K562 (cell line): ENCODE measurements at regions not wholly inside any gene's neighbourhood (a gene's known extent, or its start where the extent isn't known, plus 50 kb on each side); places are given as distances from the start of the nearest gene placed in this dataset.

Source experiments
- ATAC-seq: fragments of 200-7000 bp; cut with Tn5 transposase; 3 replicates; pipeline ENCODE4 v1.9.1; 2020; ENCODE audit warnings: moderate library complexity
- BruUV-seq: library from RNA; stranded (reverse); fragments of 400-500 nt; replicated peaks from 2 replicates; lab custom pipeline; 2021; lab: Mats Ljungman, UMichigan
- CTCF ChIA-PET: fragments of 300-600 bp; formaldehyde crosslinking; extraction: SDS; loops from one replicate; lab custom pipeline; 2021; ENCODE audit warnings: low intra/inter-chr PET ratio; lab: Yijun Ruan, JAX
- POLR2A ChIA-PET: fragments of 300-600, 350-650 bp; sonication (Branson Sonifier 250); formaldehyde crosslinking; extraction: SDS; loops from one replicate; lab custom pipeline; 2021; ENCODE audit warnings: antibody characterized with exemption, inconsistent platforms; lab: Yijun Ruan, JAX
- DNase-seq, 4 experiments: peaks; one replicate each; pipeline versions ENCODE4 v3.0.0 to v3.0.0-alpha.2; 2011 to 2018; ENCODE audit warnings: low spot score in 3 of 4, mixed read lengths in 3 of 4; ENCODE audit errors: extremely low read depth in 1 of 4
- FAIRE-seq: peaks from 2 replicates; lab custom pipeline; 2011; peaks lifted over from hg19 to GRCh38; lab: Jason Lieb, UNC
- H2AFZ ChIP-seq: 2 replicates; pipeline ENCODE4 v1.6.0; 2011; ENCODE audit warnings: low read depth, low read length, control low read depth, inconsistent platforms
- H3K27ac ChIP-seq: fragments of 200-600 bp; 3 replicates; pipeline ENCODE4 v1.8.0; 2011; ENCODE audit warnings: low read depth, mild to moderate bottlenecking, control low read depth, inconsistent platforms, low read length, moderate library complexity, mixed read lengths; ENCODE audit errors: extremely low read depth
- H3K27me3 ChIP-seq, 2 experiments: fragments of 300-600 bp in 1 of 2; 2 replicates in 1 of 2; 3 replicates in 1 of 2; pipeline versions ENCODE4 v1.6.0 to v1.8.0; 2011; ENCODE audit warnings: inconsistent platforms in 2 of 2, low read length in 2 of 2, mild to moderate bottlenecking in 1 of 2, mixed read lengths in 1 of 2, moderate library complexity in 1 of 2; ENCODE audit not compliant: control insufficient read depth in 2 of 2, insufficient read depth in 2 of 2
- H3K36me3 ChIP-seq: fragments of 300-600 bp; 3 replicates; pipeline ENCODE4 v1.8.0; 2011; ENCODE audit warnings: mild to moderate bottlenecking, low read length, inconsistent platforms; ENCODE audit not compliant: control insufficient read depth, insufficient read depth
- H3K4me1 ChIP-seq, 2 experiments: fragments of 200-600 bp in 1 of 2; replicated peaks in 1 of 2; 2 replicates in 1 of 2; 3 replicates in 1 of 2; pipeline versions ENCODE4 v1.5.1 to v1.8.0; 2011; ENCODE audit warnings: inconsistent platforms in 2 of 2, low read length in 2 of 2, mild to moderate bottlenecking in 1 of 2, mixed read lengths in 1 of 2, moderate library complexity in 1 of 2; ENCODE audit not compliant: control insufficient read depth in 2 of 2, insufficient read depth in 2 of 2
- H3K4me2 ChIP-seq: 2 replicates; pipeline ENCODE4 v1.6.1; 2011; ENCODE audit warnings: low read length, control low read depth, inconsistent platforms, mixed read lengths; ENCODE audit not compliant: insufficient read depth
- H3K4me3 ChIP-seq: fragments of 200-600 bp; sonication (generic), shearing (Covaris generic); 2 replicates; pipeline ENCODE4 v1.5.1; 2016; ENCODE audit warnings: control low read depth, inconsistent platforms
- H3K79me2 ChIP-seq: fragments of 200-600 bp; 3 replicates; pipeline ENCODE4 v1.8.0; 2011; ENCODE audit warnings: low read length, inconsistent platforms; ENCODE audit not compliant: control insufficient read depth, insufficient read depth
- H3K9ac ChIP-seq, 2 experiments: 2 replicates each; pipeline versions ENCODE4 v1.6.0 to v1.6.1; 2011; ENCODE audit warnings: low read depth in 2 of 2, low read length in 2 of 2, control low read depth in 1 of 2, inconsistent platforms in 1 of 2, mild to moderate bottlenecking in 1 of 2, mixed read lengths in 1 of 2; ENCODE audit not compliant: insufficient read depth in 1 of 2
- H3K9me1 ChIP-seq: one replicate; pipeline ENCODE4 v1.6.0; 2011; ENCODE audit warnings: inconsistent platforms, mild to moderate bottlenecking, low read length, moderate library complexity; ENCODE audit not compliant: control insufficient read depth, insufficient read depth
- H3K9me3 ChIP-seq: replicated peaks from 2 replicates; pipeline ENCODE4 v1.5.1; 2011; ENCODE audit warnings: low read depth, low read length, inconsistent platforms; ENCODE audit not compliant: control insufficient read depth, insufficient read depth
- H4K20me1 ChIP-seq: replicated peaks from 2 replicates; pipeline ENCODE4 v1.6.1; 2011; ENCODE audit warnings: low read length, inconsistent platforms, mixed read lengths; ENCODE audit not compliant: control insufficient read depth, insufficient read depth
- FOXM1 ChIP-seq, 2 experiments: fragments of 450-650 bp in 1 of 2; sonication (generic) in 1 of 2; formaldehyde crosslinking in 1 of 2; IDR thresholded peaks; 2 replicates each; pipeline versions ENCODE4 v1.6.1 to v1.9.0; 2017 to 2022; ENCODE audit warnings: low read depth in 2 of 2, mild to moderate bottlenecking in 2 of 2, missing genetic modification reagents in 1 of 2, moderate library complexity in 1 of 2
- NELFE ChIP-seq: IDR thresholded peaks from 2 replicates; pipeline ENCODE4 v1.6.1; 2011; ENCODE audit warnings: mild to moderate bottlenecking; ENCODE audit not compliant: insufficient read depth, insufficient read length
- PTBP1 ChIP-seq: fragments of 200-400 bp; formaldehyde crosslinking; IDR thresholded peaks from 2 replicates; pipeline ENCODE4 v1.6.1; 2017; ENCODE audit warnings: low read depth, low read length
- RAD51 ChIP-seq: fragments of 450-650 bp; IDR thresholded peaks from 2 replicates; pipeline ENCODE4 v1.7.1; 2016; ENCODE audit warnings: low read depth, mild to moderate bottlenecking, borderline replicate concordance
- TAF15 ChIP-seq: fragments of 200-400 bp; formaldehyde crosslinking; IDR thresholded peaks from 2 replicates; pipeline ENCODE4 v1.6.1; 2017; ENCODE audit warnings: mild to moderate bottlenecking, low read depth, low read length, moderate library complexity
- ZNF518B ChIP-seq: fragments of 250-450 bp; sonication (Bioruptor Pico); IDR thresholded peaks from 2 replicates; pipeline ENCODE4 v1.5.0; 2021; ENCODE audit warnings: mild to moderate bottlenecking, moderate library complexity
- ZNF696 ChIP-seq: fragments of 250-450 bp; sonication (Bioruptor Pico); conservative IDR thresholded peaks from 2 replicates; pipeline ENCODE4 v1.4.0; 2020; ENCODE audit warnings: mild to moderate bottlenecking, moderate library complexity
- WGBS: fragments of 100-300 bp; shearing (Covaris generic); methylation state at CpG from one replicate; pipeline ENCODE4 v1.1.6; 2016; ENCODE audit warnings: low coverage, mixed read lengths; ENCODE audit not compliant: insufficient coverage; ENCODE audit errors: missing lambda C conversion rate; 5-methylcytosine and 5-hydroxymethylcytosine counted together
- in situ Hi-C: fragments of 300-500 bp; cut with MboI; formaldehyde crosslinking; loops from 4 replicates; pipeline ENCODE4 v1.15.0; 2018; ENCODE audit warnings: inconsistent platforms, mixed read lengths
- intact Hi-C: fragments of 100-400 bp; cut with micrococcal nuclease; formaldehyde crosslinking; loops from 2 replicates; pipeline ENCODE4 v1.14.2; 2022

- Histone ChIP-seq H3K4me1 (no peaks in the 10 kb centered on the region), H3K36me3 (no peaks in the 10 kb centered on the region), H3K9ac (no peak overlapping the region), H2AFZ (no peak overlapping the region), H4K20me1 (no peaks in the 10 kb centered on the region), H3K4me3 (no peak overlapping the region), H3K4me2 (no peak overlapping the region), H3K27ac (no peak overlapping the region), H3K9me1 (no peaks in the 10 kb centered on the region), H3K9me3 (no peaks in the 10 kb centered on the region), H3K79me2 (no peaks in the 10 kb centered on the region), H3K27me3 (peaks cover 0 to 28% of the 10 kb centered on the region in 2 experiments; a peak in 3 of 5 replicates)
- ATAC-seq, result no peak
- TF ChIP-seq TAF15, result no peak
- no peak for TF ChIP-seq NELFE
- intact Hi-C loops, result no loop called here
- no TSS peak for BruUV-seq
- no peak for FAIRE-seq
- ChIA-PET POLR2A (no interaction called here), CTCF (no interaction called here)
- DNase-seq, result no peak
- WGBS, result 0% methylated on average over 6 of the region's 8 CpGs
- in situ Hi-C loops, result no loop called here
These were observed 385.7 kb downstream of the FUT8 start for GRCh38 chr14:65798216-65798615.

DNA sequence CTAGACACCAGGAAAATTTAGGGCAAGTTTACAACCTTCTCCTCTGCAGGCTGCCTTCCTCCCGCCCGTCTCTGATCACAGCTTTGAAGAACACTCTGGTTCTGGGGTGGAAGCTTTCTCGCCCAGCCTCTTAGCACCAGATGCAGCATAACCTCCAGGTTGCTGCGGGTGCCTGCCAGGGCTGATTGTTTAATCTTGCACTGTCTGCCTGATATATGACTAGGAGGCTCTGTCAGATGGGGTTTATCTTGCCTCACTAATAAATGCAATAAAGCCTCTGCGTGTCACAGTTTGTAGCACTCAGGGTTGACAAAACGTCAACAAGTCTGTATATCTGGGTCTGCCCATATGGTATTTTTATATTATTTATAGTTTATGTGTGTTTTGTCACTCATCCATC, 388.2 kb downstream of the FUT8 start:
- in situ Hi-C loops (no loop called here), intact Hi-C loops (no loop called here)
- Histone ChIP-seq H3K4me1 (no peaks in the 10 kb centered on the region), H3K4me3 (no peak overlapping the region), H3K27ac (no peak overlapping the region), H3K27me3 (peaks cover 0 to 20% of the 10 kb centered on the region in 2 experiments; a peak in 3 of 5 replicates), H3K9me1 (no peaks in the 10 kb centered on the region), H3K9me3 (no peaks in the 10 kb centered on the region), H2AFZ (no peak overlapping the region), H3K9ac (no peak overlapping the region), H3K4me2 (no peak overlapping the region), H3K79me2 (no peaks in the 10 kb centered on the region), H3K36me3 (no peaks in the 10 kb centered on the region), H4K20me1 (no peaks in the 10 kb centered on the region)
- WGBS, result 3% methylated on average over 6 of the region's 6 CpGs
- POLR2A ChIA-PET, result no interaction called here
- DNase-seq, result no peak
- BruUV-seq, result no TSS peak
- FAIRE-seq, result no peak
- no peak for ATAC-seq
- CTCF ChIA-PET, result no interaction called here
- no peak for TF ChIP-seq ZNF696 (CRISPR knock-in tag)
- TF ChIP-seq PTBP1, result no peak
- TF ChIP-seq RAD51, result no peak
- TF ChIP-seq ZNF518B (CRISPR knock-in tag), result no peak
- no peak for TF ChIP-seq FOXM1 (IDR thresholded peaks at IDR 0.05; ENCODE audit: low read depth)
- no peak for TF ChIP-seq FOXM1 (CRISPR knock-in tag; IDR thresholded peaks at IDR 0.05; ENCODE audit: low read depth)
